Activated T-helper 2 cell treated with anti-CD3 and anti-CD28 coated beads, Interferon-gamma antibody, Interleukin-2, Interleukin-4, amounts not matched to agents 10 μg/mL and 5 μg/mL and 100 μg/mL, durations not matched to agents 14 hours and 24 hours and 36 hours (primary cell): ENCODE measurements at regions not wholly inside any gene's neighbourhood (a gene's known extent, or its start where the extent isn't known, plus 50 kb on each side); places are given as distances from the start of the nearest gene placed in this dataset.

ENCODE experiments used
- DNase-seq: peaks from one replicate; pipeline ENCODE4 v3.0.0; 2021; ENCODE audit warnings: low spot score
- H3K27ac Mint-ChIP-seq: one replicate; pipeline ENCODE4 v1.8.0; 2021; ENCODE audit warnings: mixed read lengths
- H3K27me3 Mint-ChIP-seq: one replicate; pipeline ENCODE4 v1.8.0; 2021; ENCODE audit warnings: low read depth, mixed read lengths
- H3K36me3 Mint-ChIP-seq: one replicate; pipeline ENCODE4 v1.8.0; 2021; ENCODE audit warnings: low read depth, mixed read lengths
- H3K4me1 Mint-ChIP-seq: one replicate; pipeline ENCODE4 v1.8.0; 2021; ENCODE audit warnings: low read depth, mixed read lengths
- H3K4me3 Mint-ChIP-seq: one replicate; pipeline ENCODE4 v1.8.0; 2021; ENCODE audit warnings: low read depth, mild to moderate bottlenecking, moderate library complexity, mixed read lengths
- H3K9me3 Mint-ChIP-seq: one replicate; pipeline ENCODE4 v1.8.0; 2021; ENCODE audit warnings: mixed read lengths
- intact Hi-C: fragments of 100-400 bp; cut with micrococcal nuclease; formaldehyde crosslinking; loops from one replicate; pipeline ENCODE4 v1.15.1; 2023

DNA sequence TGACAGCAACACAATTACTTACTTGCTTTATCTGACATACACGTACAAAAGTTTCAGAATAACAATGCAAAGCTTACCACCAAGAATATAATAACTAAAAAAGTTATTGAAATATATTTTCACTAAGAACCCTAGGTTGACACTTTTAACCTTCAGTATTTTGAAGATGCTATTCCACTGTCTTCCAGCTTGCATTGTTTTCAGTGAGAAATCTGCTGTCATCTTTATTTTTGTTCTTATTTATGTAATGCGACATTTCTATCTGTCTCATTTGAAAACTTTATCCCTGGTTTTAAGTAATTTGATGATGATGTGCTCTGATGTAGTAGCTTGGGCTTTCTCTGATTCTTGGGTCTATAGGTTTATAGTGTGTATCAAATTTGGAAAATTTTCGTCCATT is 165.0 kb upstream of the SMIM21 start:
- no peak for DNase-seq
- intact Hi-C loops: no loop called here
- H3K9me3 Mint-ChIP-seq: peaks cover 39% of the 10 kb centered on the region
- H3K4me1 Mint-ChIP-seq: no peaks in the 10 kb centered on the region
- no peaks in the 10 kb centered on the region for H3K27me3 Mint-ChIP-seq
- no peaks in the 10 kb centered on the region for H3K36me3 Mint-ChIP-seq
- H3K4me3 Mint-ChIP-seq: no peak overlapping the region
- no peak overlapping the region for H3K27ac Mint-ChIP-seq

GRCh38 chr18:75588412-75588811 is 160.9 kb upstream of the SMIM21 start:
- peaks cover 29% of the 10 kb centered on the region for H3K9me3 Mint-ChIP-seq
- H3K27ac Mint-ChIP-seq: no peak overlapping the region
- H3K4me3 Mint-ChIP-seq: no peak overlapping the region
- no peak for DNase-seq
- intact Hi-C loops: no loop called here
- H3K27me3 Mint-ChIP-seq: no peaks in the 10 kb centered on the region
- no peaks in the 10 kb centered on the region for H3K4me1 Mint-ChIP-seq
- no peaks in the 10 kb centered on the region for H3K36me3 Mint-ChIP-seq

- Mint-ChIP-seq H3K27me3 (no peaks in the 10 kb centered on the region), H3K36me3 (no peaks in the 10 kb centered on the region), H3K27ac (no peak overlapping the region), H3K4me3 (no peak overlapping the region), H3K4me1 (no peaks in the 10 kb centered on the region), H3K9me3 (peaks cover 16% of the 10 kb centered on the region)
- DNase-seq: no peak
- intact Hi-C loops: no loop called here
Measured at GRCh38 chr18:75587131-75587530, 159.6 kb upstream of the SMIM21 start.

DNA sequence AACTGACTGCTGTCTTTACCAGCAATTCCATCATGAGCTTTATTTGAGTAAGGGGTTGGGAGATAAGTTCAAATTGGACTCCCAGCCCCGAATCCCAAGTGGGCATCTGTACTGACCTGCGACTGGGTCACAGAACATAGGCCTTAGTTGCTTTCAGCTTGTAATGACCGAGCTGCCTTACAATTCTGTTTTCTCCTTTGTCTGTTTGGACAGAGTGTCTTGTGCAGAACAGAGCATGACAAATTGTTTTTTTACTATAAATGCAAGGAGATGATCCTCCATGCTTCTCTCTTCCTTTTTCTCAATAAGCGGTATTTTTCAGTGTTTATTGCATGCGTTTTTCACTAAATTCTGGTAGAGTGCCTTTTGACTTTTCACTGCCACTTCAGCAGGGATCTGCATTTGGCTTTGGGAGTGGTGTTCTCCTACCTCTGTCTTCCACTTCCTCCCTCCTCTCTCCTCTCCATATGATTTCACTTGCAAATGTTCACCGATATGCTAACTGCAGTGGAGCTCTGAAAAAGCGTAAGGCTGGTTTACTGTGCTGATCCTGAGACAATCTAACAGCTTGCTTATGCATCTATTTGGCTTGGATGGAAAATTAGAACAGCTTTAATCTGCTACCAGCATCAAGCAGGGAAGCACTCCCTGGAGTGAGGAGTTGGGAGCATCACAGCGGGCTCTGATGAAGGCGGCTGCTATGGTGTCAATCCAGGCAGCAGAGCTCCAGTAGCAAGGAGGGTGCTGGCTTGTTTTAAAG is 158.8 kb upstream of the SMIM21 start:
- peaks cover 9% of the 10 kb centered on the region for H3K9me3 Mint-ChIP-seq
- DNase-seq: no peak
- no peaks in the 10 kb centered on the region for H3K4me1 Mint-ChIP-seq
- intact Hi-C loops: no loop called here
- no peak overlapping the region for H3K27ac Mint-ChIP-seq
- no peaks in the 10 kb centered on the region for H3K27me3 Mint-ChIP-seq
- no peaks in the 10 kb centered on the region for H3K36me3 Mint-ChIP-seq
- H3K4me3 Mint-ChIP-seq: no peak overlapping the region

DNA sequence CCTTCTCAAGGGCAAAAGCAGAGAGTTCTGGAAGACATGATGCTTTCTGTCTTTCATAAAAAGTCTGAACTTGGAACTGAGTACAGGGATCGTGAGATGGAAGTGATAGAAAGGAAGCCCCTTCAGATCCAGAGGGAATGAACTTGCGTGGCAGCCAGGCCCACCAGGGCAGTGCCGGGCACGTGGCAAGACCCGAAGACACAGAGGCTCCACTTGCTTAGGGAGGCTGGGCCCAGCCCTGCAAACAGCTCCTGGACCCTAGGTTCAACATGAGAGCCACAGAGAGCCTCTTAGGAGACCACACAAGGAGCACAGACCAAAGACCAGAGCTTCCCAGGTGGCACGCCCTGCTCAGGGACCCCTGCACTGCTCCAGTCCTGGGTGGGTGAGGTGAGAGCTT is 155.4 kb upstream of the SMIM21 start:
- DNase-seq: no peak
- Mint-ChIP-seq H3K27ac (no peak overlapping the region), H3K4me3 (no peak overlapping the region)

DNA sequence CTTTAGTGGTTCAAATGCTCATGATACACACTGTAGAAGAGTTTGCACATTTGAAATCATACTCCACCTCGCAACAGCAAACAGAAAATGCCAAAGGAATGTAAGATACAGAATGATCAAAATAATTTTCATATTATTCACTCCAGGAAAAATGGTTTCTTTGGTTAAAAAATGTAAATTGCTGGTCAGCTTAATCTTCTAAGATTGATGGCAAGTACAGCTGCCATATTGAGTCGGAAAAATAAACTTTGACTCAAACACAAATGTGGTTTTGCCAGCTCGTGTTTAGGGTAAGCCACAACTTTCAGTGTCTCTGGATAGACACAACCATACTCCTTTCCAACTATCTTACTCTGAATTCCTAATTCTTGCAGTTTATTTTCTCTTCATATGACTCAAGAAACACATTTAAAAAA is 154.9 kb upstream of the SMIM21 start:
- no peaks in the 10 kb centered on the region for H3K4me1 Mint-ChIP-seq
- H3K36me3 Mint-ChIP-seq: no peaks in the 10 kb centered on the region
- no peaks in the 10 kb centered on the region for H3K27me3 Mint-ChIP-seq
- intact Hi-C loops: no loop called here
- no peak overlapping the region for H3K27ac Mint-ChIP-seq
- H3K4me3 Mint-ChIP-seq: no peak overlapping the region
- no peaks in the 10 kb centered on the region for H3K9me3 Mint-ChIP-seq
- no peak for DNase-seq

More for the DNA sequence above, 155.4 kb upstream of the SMIM21 start:
- H3K4me1 Mint-ChIP-seq: no peaks in the 10 kb centered on the region
- H3K36me3 Mint-ChIP-seq: no peaks in the 10 kb centered on the region
- H3K9me3 Mint-ChIP-seq: no peaks in the 10 kb centered on the region
- intact Hi-C loops: no loop called here
- no peaks in the 10 kb centered on the region for H3K27me3 Mint-ChIP-seq

GRCh38 chr18:75581336-75582131 is 154.0 kb upstream of the SMIM21 start:
- H3K9me3 Mint-ChIP-seq: no peaks in the 10 kb centered on the region
- H3K4me1 Mint-ChIP-seq: no peaks in the 10 kb centered on the region
- DNase-seq: no peak
- no peak overlapping the region for H3K4me3 Mint-ChIP-seq
- H3K36me3 Mint-ChIP-seq: no peaks in the 10 kb centered on the region
- no peak overlapping the region for H3K27ac Mint-ChIP-seq
- H3K27me3 Mint-ChIP-seq: no peaks in the 10 kb centered on the region
- intact Hi-C loops: no loop called here

- H3K27ac Mint-ChIP-seq: no peak overlapping the region
- H3K4me3 Mint-ChIP-seq: no peak overlapping the region
- no peaks in the 10 kb centered on the region for H3K36me3 Mint-ChIP-seq
- intact Hi-C loops: no loop called here
- H3K27me3 Mint-ChIP-seq: no peaks in the 10 kb centered on the region
- no peaks in the 10 kb centered on the region for H3K9me3 Mint-ChIP-seq
- DNase-seq: no peak
- no peaks in the 10 kb centered on the region for H3K4me1 Mint-ChIP-seq
Measured at GRCh38 chr18:75574187-75574586, 146.7 kb upstream of the SMIM21 start.

GRCh38 chr18:75563150-75563549 is 135.6 kb upstream of the SMIM21 start:
- H3K27ac Mint-ChIP-seq: no peak overlapping the region
- no peak overlapping the region for H3K4me3 Mint-ChIP-seq
- intact Hi-C loops: no loop called here
- no peak for DNase-seq
- H3K27me3 Mint-ChIP-seq: no peaks in the 10 kb centered on the region
- H3K36me3 Mint-ChIP-seq: no peaks in the 10 kb centered on the region
- H3K4me1 Mint-ChIP-seq: no peaks in the 10 kb centered on the region
- no peaks in the 10 kb centered on the region for H3K9me3 Mint-ChIP-seq

GRCh38 chr18:75562216-75562615 is 134.7 kb upstream of the SMIM21 start:
- Mint-ChIP-seq H3K4me3 (no peak overlapping the region), H3K27me3 (no peaks in the 10 kb centered on the region), H3K4me1 (no peaks in the 10 kb centered on the region), H3K9me3 (no peaks in the 10 kb centered on the region), H3K36me3 (no peaks in the 10 kb centered on the region), H3K27ac (no peak overlapping the region)
- intact Hi-C loops: no loop called here
- no peak for DNase-seq

- no peak overlapping the region for H3K4me3 Mint-ChIP-seq
- intact Hi-C loops: no loop called here
- H3K27me3 Mint-ChIP-seq: no peaks in the 10 kb centered on the region
- H3K9me3 Mint-ChIP-seq: no peaks in the 10 kb centered on the region
- H3K36me3 Mint-ChIP-seq: no peaks in the 10 kb centered on the region
- H3K27ac Mint-ChIP-seq: no peak overlapping the region
- no peak for DNase-seq
- no peaks in the 10 kb centered on the region for H3K4me1 Mint-ChIP-seq
Measured at GRCh38 chr18:75558790-75559189, 131.3 kb upstream of the SMIM21 start.

DNA sequence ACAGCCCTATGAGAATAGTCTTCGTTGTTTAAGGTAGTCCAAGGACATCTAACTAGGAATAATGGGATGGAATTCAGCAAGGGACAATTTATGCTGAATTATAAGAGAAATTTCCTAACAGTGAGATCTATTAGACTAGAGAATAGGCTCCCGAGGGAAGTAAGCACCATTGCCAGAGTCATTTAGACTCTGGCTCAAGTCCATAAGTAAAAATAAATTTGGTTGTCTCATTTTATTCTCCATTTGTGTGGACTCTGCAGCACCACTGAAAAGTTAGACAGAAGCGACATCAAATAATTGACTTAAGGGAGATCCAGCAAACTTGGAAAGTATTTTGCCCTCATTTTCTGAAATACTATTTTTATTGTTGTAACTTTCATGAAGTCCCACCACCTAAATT is 129.3 kb upstream of the SMIM21 start:
- Mint-ChIP-seq H3K4me1 (no peaks in the 10 kb centered on the region), H3K27ac (no peak overlapping the region), H3K4me3 (no peak overlapping the region), H3K27me3 (no peaks in the 10 kb centered on the region), H3K9me3 (no peaks in the 10 kb centered on the region), H3K36me3 (no peaks in the 10 kb centered on the region)
- DNase-seq: no peak
- intact Hi-C loops: no loop called here

DNA sequence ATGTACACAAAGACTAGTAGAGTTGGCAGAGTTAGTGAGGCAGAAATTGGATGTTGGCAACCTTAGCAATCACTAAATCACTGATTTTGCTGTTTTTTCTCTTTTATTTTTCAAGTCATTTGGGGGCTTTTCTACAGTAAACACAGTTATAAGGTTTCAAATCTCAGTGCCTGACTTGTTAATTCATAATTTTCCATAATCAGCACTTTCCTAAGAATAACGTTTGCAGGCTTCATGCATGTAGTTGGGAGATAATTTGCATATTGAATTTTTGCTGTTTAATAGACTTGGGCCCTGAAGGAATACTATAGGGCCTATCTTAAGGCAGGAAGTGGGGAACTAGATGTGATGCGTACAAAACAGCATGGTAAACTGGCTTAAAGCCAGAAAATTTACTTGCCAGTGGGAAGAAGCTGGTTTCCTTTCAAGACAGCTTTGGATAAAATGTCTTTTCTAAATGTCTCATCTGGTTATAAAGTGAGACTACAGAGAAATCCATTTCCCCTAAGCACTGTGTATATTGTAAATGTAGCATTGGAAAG is 127.2 kb upstream of the SMIM21 start:
- no peaks in the 10 kb centered on the region for H3K4me1 Mint-ChIP-seq
- H3K4me3 Mint-ChIP-seq: no peak overlapping the region
- DNase-seq: no peak
- no peaks in the 10 kb centered on the region for H3K9me3 Mint-ChIP-seq
- H3K27me3 Mint-ChIP-seq: no peaks in the 10 kb centered on the region
- intact Hi-C loops: no loop called here
- no peaks in the 10 kb centered on the region for H3K36me3 Mint-ChIP-seq
- H3K27ac Mint-ChIP-seq: no peak overlapping the region
